ENCODE measurements at regions not wholly inside any gene's neighbourhood (a gene's known extent, or its start where the extent isn't known, plus 50 kb on each side); places are given as distances from the start of the nearest gene placed in this dataset.

DNA sequence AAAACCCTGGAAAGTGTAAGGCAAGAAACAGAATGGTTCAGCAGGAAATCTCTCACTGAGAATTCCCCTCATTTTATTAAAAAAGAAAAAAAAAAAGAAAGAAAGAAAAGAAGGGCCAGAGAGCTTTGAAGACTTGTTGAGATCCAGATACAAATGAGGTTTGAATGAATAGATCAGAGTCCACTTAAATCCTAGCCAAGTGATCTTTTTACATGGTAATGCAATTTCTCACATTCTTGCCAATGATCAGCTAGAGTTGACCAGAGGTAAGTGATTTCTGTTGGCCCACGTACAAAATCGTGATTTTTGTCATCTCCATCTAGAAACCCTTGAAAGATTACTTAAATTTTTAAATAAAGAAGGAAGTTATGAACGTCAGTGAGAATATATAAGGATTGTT is 261.5 kb upstream of the PCSK5 start:
- TF ChIP-seq, protein P1, sequence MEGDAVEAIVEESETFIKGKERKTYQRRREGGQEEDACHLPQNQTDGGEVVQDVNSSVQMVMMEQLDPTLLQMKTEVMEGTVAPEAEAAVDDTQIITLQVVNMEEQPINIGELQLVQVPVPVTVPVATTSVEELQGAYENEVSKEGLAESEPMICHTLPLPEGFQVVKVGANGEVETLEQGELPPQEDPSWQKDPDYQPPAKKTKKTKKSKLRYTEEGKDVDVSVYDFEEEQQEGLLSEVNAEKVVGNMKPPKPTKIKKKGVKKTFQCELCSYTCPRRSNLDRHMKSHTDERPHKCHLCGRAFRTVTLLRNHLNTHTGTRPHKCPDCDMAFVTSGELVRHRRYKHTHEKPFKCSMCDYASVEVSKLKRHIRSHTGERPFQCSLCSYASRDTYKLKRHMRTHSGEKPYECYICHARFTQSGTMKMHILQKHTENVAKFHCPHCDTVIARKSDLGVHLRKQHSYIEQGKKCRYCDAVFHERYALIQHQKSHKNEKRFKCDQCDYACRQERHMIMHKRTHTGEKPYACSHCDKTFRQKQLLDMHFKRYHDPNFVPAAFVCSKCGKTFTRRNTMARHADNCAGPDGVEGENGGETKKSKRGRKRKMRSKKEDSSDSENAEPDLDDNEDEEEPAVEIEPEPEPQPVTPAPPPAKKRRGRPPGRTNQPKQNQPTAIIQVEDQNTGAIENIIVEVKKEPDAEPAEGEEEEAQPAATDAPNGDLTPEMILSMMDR (conservative IDR thresholded peaks at IDR 0.05; ENCODE audit: low read length) = no peak
- no peak for TF ChIP-seq EZH2phosphoT487 (IDR thresholded peaks at IDR 0.05; ENCODE audit: borderline replicate concordance)

Data from Loucy (cell line).